ENCODE measurements at regions not wholly inside any gene's neighbourhood (a gene's known extent, or its start where the extent isn't known, plus 50 kb on each side); places are given as distances from the start of the nearest gene placed in this dataset.
"Not testable (repeated sequence)": the region's sequence is repeated elsewhere in the genome, so short reads cannot be mapped to it uniquely, and the experiment has no call there.

DNA sequence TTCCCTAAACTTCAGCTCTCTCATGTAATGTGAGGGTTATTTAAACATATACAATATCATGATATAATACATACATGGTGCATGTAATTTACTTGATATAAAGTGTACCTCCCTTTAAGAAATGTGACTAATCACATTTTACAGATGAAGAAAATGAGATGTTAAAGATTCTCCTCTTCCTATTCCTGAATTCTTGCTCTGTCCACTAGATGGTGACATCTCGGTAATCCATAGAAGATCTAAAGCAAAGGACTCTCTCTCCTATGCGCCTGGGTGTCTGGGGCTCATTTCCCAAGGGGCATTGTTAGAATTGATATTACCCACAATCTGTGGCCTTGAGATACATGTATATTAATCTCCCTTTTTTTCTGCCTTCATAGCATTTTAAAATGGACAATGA, 804.9 kb downstream of the RAB28 start:
- DNase-seq: no peak

DNA sequence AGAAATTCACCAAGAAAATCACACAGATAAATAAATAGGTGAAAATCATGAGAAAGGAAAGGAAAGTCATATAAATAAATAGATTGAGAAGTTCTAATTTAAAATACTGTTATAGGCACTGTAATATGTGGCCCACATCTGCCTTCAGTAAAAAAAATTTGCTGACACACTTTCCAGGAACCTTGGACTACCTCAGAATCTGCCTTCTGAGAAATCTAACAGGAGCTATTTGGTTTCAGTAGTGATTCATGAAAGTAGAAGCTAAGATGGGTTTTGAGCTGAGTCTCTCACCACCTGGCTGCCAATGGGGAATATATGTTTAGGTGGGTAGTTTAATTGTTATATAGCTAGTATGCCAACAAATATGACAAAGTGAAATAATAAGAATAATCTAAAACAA, 810.0 kb downstream of the RAB28 start:
- no peak for DNase-seq

DNA sequence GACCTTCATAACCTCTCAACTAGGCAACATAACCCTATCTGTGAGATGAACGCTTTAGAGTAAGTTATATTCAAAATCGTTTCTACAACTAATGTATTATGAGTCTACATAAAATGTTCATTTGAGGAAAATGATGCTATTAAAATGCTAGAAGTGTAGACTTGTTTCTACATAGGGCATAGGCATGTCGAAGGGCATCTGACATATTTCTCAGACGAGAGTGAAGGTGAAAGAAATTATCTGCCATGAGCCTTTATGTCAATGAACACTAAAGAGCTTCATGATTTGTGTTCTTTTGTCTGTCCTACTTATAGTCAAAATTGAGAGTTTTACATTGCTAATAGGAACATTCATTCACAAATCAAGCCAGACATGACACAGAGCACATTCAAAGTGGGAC, 811.8 kb downstream of the RAB28 start:
- no peak for DNase-seq

DNA sequence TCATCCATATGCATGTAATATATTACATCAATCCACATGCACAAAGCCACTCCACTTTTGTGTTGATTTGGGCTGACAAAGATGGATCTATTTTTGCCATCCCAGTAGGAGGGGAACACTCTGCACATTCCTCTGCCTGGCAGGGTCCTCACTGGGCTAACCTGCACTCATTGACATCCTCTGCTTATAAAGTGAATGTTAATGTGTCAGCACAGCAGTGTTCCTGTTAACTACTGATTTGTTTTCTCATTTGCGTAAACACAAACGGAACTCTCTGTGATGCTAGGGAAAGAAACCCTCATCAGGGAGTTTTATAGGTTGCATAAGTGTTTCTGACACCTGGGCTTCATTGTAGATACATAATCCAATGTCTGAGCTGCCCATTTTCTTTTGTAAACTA, 826.0 kb downstream of the RAB28 start:
- DNase-seq: no peak

DNA sequence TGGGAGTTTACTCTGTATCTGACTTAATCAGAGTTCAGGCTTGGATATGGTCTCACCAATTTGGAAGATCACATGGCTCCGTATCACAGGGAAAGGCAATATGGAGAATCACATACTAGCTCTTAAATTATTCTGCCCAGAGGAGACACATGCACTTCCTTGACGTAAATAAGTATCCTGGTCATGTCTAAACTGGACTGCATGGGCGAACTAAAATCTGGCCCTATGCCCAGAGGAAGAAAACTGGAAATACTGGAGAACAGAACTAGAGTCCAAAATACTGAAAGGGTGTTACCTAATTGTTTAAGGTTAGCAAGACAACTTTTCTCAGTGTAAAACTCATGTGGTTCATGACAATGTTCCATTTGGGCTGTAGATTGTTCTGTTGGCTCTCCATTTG, 832.3 kb downstream of the RAB28 start:
- no peak for DNase-seq

DNA sequence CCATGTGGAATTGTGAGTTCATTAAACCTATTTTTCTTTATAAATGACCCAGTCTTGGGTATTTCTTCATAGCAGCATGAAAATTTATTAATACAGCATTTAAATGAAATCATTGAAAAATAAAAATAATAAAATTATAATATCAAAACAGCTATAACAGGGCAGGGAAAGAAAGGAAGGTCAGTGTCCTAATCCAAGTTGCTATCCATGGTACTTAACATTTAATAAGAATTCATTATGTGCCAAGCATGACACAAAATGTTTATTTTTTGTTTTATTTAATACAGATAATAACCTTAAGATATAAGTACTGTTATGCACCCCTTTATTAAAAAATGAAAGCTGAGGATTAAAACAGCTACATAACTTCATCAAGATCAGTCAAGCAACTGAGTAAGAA, 838.4 kb downstream of the RAB28 start:
- DNase-seq: no peak

DNA sequence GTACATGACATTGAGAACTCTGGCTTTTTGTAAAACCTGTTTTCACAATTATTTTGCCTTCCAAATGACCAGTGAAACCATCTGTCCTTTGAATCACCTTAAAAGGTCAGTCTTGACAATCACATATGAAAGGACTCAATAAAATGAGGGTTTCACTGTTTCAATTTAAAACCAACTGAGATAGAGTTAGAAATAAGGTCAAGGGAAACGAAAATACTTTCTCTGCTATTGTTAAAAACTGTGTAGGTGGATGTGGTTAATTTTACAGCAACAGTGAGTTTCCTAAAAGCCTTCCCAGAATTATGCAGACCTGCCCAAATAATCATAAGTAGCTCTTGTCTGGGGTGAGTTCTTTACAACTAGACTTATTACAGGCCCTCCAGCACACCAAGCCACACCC, 839.9 kb downstream of the RAB28 start:
- DNase-seq: no peak

DNA sequence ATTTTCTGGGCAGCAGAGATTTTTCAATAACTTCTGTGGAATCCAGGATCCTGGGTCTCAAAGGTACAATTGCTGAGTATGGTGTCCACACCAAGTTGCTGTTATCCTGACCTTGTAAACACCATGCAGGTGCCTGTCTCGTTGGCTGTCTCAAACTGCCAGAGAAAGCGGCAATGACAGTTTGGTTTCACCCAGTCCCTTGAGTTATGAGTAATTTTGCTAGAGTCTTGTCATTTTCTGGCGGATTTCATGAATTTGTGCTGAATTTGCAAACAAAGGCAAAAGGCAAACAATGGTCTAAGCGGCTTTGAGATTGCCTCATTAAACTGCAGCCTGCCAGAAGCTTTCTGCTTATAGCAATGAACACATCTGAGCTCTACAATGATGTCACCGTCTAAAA, 847.9 kb downstream of the RAB28 start:
- no peak for DNase-seq

DNA sequence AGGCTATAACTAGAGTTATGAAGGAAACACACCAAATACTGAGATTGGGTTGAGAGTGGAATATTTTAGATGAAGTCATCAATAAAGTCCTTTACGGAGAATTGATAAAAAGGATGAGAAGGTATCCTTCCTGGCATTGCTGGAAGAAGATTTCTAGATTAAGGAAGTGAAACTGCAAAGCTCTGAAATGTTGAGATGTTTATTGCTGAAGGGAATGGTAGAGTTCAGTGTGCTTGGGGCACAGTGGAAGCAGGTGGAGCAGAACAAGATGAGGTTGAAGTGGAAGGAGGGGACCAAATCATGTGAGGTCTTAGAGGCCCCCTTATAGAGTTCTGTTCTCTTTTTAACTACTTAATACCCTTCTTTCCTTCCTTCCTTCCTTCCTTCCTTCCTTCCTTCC, 848.5 kb downstream of the RAB28 start:
- DNase-seq: no peak

DNA sequence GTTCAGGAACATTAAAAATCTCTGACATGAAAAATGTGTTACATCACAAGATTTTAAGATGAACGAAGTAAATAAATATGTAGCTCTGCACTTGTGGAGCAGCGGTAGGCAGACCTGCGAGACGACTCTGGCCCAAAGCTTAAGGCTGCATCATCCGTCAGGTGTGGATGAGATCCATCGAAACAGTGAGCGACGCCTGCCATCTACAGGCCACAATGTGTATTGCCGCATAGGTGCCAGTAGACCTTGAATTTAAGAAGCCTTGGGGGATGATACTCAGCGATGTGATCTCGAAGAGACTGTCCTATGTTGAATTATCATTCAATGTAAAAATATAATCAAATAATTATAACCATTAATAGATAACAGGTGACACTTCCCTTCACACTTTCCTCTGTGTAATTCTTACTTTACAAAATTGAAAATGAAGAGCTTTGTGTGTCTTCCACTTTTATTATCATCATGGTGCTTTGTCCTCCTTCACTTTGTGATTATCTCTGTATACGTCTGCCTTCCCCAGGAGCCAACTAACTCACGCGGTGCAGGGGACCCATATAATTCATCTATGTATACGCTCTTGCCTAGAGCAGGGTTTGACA, 851.0 kb downstream of the RAB28 start:
- peak; percentile 76 for DNase-seq

DNA sequence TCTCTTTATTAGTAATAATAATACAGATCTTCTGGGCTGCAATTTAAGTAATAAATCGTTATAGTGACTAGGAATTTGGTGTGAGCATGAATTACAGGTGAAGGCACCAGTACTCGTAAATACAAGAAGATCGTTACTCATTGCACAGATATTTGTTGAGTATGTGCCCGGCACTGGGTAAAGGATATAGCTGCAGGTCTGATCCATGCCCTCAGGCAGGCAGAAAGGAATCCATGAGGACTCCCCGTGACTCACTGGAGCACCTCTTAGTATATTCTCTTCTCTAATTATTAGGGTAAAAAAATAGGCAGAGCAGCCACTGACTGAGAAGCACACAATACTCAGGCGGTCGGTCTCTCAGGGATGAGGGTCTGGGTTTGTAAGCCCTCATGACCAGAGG, 868.3 kb downstream of the RAB28 start:
- no peak for DNase-seq

DNA sequence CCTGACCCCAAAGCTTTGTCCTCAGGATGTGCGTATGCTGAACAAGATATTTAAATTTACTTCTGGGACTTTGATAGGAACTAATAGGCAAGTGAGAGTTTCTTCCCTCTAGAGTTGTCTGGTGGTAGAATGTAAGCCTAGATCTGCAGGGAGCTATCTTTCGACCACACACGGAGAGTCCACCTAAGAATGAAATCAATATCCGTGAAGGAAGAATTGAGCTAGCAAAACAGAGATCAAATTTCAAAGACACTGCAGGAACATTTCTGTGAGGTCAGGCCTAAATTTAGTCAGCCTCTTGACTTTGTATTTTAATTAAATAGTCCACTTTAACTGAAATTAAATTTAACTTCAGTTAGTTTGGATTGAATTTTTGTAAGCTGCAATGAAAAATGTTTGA, 871.3 kb downstream of the RAB28 start:
- no peak for DNase-seq

DNA sequence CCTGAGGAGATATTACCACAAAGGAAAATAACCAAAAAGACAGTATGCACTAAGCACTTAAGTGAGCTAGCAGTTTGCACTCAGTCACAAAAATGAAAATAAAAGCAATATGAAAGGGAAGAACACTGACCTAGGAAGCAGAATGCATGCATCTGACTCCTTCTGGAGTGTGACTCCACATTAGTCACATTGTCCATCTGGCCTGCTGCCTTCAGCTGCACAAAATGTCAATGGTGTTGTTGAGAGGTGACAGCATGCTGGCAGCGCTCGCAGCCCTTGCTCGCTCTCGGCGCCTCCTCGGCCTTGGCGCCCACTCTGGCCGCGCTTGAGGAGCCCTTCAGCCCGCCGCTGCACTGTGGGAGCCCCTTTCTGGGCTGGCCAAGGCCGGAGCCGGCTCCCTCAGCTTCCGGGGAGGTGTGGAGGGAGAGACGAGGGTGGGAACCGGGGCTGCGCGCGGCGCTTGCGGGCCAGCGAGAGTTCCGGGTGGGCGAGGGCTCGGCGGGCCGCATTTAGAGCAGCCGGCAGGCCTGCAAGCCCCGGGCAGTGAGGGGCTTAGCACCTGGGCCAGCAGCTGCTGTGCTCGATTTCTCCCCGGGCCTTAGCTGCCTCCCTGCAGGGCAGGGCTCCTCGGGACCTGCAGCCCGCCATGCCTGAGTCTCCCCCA, 874.8 kb downstream of the RAB28 start:
- DNase-seq: not testable (repeated sequence)

DNA sequence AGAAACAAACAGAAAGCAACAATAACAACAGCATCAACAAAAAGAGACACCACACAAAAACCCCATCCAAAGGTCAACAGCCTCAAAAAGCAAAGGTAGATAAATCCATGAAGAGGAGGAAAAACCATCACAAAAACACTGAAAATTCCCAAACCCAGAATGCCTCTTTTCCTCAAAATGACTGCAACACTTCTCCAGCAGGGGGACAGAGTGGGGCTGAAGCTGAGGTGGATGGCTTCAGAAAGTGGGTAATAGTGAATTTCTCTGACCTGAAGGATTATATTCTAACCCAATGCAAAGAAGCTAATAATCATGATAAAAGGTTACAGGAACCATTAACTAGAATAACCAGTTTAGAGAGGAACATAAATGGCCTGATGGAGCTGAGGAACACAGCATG, 888.2 kb downstream of the RAB28 start:
- DNase-seq: no peak

DNA sequence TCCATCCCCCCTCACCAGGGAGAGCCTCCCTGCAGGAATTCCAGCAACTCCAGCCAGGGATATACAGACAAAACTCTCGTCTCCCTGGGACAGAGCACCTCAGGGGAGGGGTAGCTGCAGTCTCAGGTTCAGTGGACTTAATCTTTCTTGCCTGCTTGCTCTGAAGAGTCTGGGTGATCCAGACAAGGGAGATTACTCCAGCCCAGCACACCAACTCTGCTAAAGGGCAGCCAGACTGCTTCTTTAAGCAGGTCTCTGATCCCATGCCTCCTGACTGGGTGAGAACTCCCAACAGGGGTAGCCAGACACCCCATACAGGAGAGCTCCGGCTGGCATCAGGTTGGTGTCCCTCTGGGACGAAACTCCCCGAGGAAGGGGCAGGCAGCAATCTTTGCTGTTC, 888.7 kb downstream of the RAB28 start:
- DNase-seq: no peak

DNA sequence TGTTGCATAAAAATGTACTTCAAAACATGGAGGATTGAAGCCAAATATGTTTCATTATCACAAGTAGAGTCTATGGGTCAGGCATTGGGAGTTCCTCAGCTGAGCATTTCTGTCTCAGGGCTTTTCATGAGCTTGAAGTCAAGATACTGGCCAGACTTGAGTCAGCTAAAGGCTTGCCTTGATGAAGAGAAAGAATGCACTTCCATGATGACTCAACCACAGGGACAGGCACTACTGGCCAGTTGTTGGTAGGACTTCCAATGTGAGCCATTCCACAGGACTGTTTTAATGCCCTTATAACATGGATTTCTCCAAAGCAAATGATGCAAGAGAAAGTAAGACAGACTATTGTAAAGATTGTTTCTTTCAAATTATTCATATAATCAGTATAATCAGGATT, 895.6 kb downstream of the RAB28 start:
- DNase-seq: no peak

DNA sequence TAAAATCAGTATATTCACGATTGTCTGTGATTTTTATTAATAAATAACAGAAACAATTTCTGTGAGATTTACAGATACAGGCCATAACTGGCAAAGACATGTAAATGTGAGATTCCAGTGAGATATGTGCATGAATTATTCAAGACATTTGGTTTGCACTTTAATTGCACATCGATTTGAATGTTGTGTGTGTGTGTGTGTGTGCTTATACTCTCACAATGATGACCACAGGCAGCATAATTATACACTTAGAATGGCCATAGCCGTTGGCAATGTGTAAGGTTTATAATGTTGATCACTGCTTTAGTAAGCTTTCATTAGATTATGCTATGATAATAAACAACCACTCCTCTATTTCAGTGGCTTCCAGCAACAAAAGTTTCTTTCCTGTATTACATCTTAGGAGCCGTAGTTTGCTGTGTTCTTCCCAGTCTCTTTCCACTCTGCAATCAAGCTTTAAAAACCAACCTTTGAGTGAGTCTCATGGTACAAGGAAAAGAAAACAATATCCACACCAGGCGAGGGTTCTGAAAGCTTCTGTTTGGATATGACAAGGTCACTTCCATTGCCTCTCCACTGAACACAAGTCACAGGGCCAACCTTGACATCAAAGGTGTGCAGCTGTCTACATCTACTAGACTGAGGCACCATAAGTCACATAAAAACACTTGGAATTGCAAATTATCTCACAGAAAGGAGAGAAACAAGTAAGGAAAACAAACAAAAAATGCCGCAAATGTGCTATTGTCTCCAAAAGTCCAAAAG, 897.7 kb downstream of the RAB28 start:
- no peak for DNase-seq

DNA sequence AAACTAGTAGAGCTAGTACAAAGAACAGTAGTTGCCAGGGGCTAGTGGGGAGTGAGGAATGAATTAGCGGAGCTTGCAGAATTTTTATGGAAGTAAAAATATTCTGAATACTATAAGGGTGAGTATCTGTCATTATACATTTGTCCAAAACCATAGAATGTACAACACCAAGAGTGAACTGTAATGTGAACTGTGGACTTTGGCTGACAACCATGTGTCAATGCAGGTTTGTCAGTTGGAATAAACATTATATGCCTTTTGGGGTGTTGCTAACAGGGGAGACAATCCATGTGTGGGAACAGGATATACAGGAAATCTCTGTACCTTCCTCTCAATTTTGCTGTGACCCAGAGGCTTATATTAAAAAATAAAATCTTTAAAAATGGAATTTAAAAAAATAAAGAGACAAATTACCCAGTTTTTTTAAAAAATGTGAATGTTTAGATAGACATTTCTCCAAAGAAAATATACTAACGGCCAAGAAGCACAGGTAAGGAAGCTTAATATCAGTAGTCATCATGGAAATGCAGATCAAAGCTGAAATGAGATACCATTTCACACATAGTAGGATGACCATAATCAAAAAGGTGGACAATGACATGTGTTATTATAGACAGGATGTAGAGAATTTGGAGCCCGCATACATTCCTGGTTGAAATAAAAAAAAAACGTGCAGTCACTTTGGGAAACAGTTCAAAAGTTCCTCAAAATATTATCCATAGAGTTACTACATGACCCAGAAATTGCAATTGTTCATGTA, 899.8 kb downstream of the RAB28 start:
- DNase-seq: no peak

DNA sequence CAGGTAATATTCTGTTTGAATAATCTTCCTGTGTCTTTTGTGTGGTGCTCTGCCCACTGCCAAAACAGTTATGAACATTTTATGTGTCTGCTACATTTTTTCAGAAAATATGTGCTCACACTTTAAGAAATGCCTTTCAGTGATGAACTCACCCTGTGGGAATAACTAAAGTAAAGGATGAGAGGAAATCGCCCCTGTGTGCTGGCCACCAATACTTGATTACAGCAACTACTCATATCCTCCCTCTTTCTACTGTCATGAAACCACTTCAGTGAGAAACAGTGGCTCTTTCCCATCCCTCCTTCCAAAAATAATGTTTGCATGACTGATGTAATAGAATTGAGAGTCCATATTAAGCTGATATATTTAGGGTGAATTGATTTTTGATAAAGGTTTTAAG, 900.9 kb downstream of the RAB28 start:
- DNase-seq: no peak

DNA sequence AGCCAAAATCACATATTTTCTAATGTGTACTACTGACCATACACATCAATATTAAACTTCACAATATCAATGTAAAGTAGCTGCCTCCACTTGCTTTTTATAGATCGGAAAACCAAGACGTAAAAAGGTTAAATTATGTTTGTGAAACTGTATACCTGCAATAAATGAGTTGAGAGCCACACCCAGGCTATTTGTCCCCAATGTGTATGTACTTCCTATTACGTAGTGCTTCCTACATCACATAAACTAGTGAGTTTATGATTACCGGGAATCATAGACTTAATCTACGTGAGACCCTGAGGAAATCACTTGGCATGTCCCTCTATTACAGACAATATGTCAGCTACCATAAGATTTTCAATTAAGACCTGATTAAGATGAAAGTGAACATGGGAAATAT, 903.4 kb downstream of the RAB28 start:
- DNase-seq: no peak

DNA sequence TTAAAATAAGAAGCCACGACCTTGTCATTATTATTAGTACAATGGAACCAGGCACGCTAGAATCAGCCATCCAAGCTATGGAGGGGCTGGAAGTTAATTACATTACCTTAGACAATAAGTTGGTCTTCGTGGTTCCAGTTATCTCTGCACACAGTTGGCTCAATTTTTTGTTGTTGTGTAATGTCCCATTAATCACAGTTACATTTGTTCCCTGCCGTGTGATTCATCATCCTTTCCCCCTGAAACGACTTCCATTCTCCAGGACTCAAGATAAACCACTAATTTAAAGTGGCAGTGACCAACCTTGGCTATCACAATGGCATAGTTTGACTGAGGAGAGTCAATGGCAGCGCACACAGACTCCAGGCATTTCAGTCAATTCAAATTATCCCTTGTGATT, 905.0 kb downstream of the RAB28 start:
- no peak for DNase-seq

DNA sequence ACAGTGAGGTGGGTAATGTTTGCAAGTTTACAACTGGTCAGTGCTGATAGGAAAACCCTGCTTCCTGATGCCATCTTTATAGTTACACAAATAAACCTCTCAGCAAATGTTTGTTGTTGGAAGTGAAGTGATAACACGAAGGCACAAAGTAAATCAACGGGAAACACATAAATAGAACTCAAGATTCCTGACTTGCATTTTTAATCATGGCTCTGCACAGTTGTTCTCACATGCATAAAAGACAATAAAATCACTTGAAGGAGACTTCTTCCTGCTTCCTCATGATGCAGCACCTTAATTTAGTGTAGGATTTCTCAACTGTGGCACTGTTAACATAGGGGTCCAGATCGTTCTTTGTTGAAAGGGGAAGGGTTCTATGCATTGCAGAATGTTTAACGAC, 907.7 kb downstream of the RAB28 start:
- DNase-seq: no peak

DNA sequence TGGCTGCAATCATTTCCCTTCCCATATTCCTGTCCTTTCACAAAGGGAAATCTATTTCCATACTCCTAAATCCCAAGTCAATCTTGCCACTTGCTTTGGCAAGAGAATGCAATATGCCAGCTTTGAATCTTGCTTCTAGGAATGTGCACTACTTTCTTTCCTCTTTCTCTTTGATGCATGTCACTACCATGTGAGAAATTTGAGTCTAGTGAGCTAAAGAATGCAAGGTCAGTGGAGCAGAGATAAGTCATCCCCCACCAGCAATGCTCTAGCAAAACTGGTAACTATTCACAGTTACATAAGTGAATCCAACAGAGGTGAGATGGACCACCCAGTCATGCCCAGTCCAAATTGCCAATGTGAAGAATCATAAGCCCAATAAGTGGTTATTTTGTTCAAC, 910.4 kb downstream of the RAB28 start:
- DNase-seq: no peak

Data from femur (tissue), 1 donor.